Nephron progenitor cell (in vitro differentiated cells): ENCODE measurements at regions not wholly inside any gene's neighbourhood (a gene's known extent, or its start where the extent isn't known, plus 50 kb on each side); places are given as distances from the start of the nearest gene placed in this dataset.

ENCODE experiments used
- DNase-seq: peaks from one replicate; pipeline ENCODE4 v3.0.0; 2021
- H3K27ac Mint-ChIP-seq: 2 replicates; pipeline ENCODE4 v1.8.0; 2021; ENCODE audit warnings: mild to moderate bottlenecking, moderate library complexity, mixed read lengths
- H3K27me3 Mint-ChIP-seq: 2 replicates; pipeline ENCODE4 v1.8.0; 2021; ENCODE audit warnings: mild to moderate bottlenecking, low read depth, mixed read lengths; ENCODE audit not compliant: poor library complexity
- H3K36me3 Mint-ChIP-seq: 2 replicates; pipeline ENCODE4 v1.8.0; 2021; ENCODE audit warnings: low read depth, mixed read lengths
- H3K4me1 Mint-ChIP-seq: 2 replicates; pipeline ENCODE4 v1.8.0; 2021; ENCODE audit warnings: mixed read lengths
- H3K4me3 Mint-ChIP-seq: 2 replicates; pipeline ENCODE4 v1.8.0; 2021; ENCODE audit warnings: mild to moderate bottlenecking, moderate library complexity, mixed read lengths
- H3K9me3 Mint-ChIP-seq: 2 replicates; pipeline ENCODE4 v1.8.0; 2021; ENCODE audit warnings: mild to moderate bottlenecking, moderate library complexity, mixed read lengths
- CTCF ChIP-seq: fragments of 200-600 bp; sonication (generic); IDR thresholded peaks from 2 replicates; pipeline ENCODE4 v1.5.0; 2021; ENCODE audit warnings: antibody characterized with exemption

- Mint-ChIP-seq H3K27ac (no peak overlapping the region), H3K4me3 (no peak overlapping the region), H3K36me3 (no peaks in the 10 kb centered on the region), H3K9me3 (peaks cover 24% of the 10 kb centered on the region), H3K27me3 (peaks cover 3% of the 10 kb centered on the region), H3K4me1 (no peaks in the 10 kb centered on the region)
- no peak for TF ChIP-seq CTCF
- no peak for DNase-seq
Measured at GRCh38 chr2:49801898-49802450, 647.7 kb upstream of the FSHR start.

- no peak for TF ChIP-seq CTCF
- DNase-seq, result no peak
- Mint-ChIP-seq H3K27ac (no peak overlapping the region), H3K36me3 (no peaks in the 10 kb centered on the region), H3K4me3 (no peak overlapping the region), H3K4me1 (no peaks in the 10 kb centered on the region), H3K9me3 (peaks cover 24% of the 10 kb centered on the region), H3K27me3 (peaks cover 3% of the 10 kb centered on the region)
Measured at GRCh38 chr2:49798570-49798969, 644.3 kb upstream of the FSHR start.

GRCh38 chr2:49796266-49796665 lies 642.0 kb upstream of the FSHR start:
- TF ChIP-seq CTCF, result no peak
- Mint-ChIP-seq H3K4me3 (no peak overlapping the region), H3K36me3 (no peaks in the 10 kb centered on the region), H3K4me1 (no peaks in the 10 kb centered on the region), H3K9me3 (peaks cover 7% of the 10 kb centered on the region), H3K27ac (no peak overlapping the region), H3K27me3 (no peaks in the 10 kb centered on the region)
- DNase-seq, result no peak

GRCh38 chr2:49794396-49794795 lies 640.1 kb upstream of the FSHR start:
- H3K4me3 Mint-ChIP-seq, result no peak overlapping the region
- H3K9me3 Mint-ChIP-seq, result no peaks in the 10 kb centered on the region
- TF ChIP-seq CTCF, result no peak
- no peaks in the 10 kb centered on the region for H3K36me3 Mint-ChIP-seq
- no peaks in the 10 kb centered on the region for H3K27me3 Mint-ChIP-seq
- H3K27ac Mint-ChIP-seq, result no peak overlapping the region
- DNase-seq, result no peak
- H3K4me1 Mint-ChIP-seq, result no peaks in the 10 kb centered on the region

- Mint-ChIP-seq H3K27me3 (no peaks in the 10 kb centered on the region), H3K4me3 (no peak overlapping the region), H3K4me1 (no peaks in the 10 kb centered on the region), H3K9me3 (no peaks in the 10 kb centered on the region), H3K36me3 (no peaks in the 10 kb centered on the region), H3K27ac (no peak overlapping the region)
- TF ChIP-seq CTCF, result no peak
- no peak for DNase-seq
Measured at GRCh38 chr2:49788300-49788699, 634.0 kb upstream of the FSHR start.

GRCh38 chr2:49780949-49781348 lies 626.6 kb upstream of the FSHR start:
- Mint-ChIP-seq H3K27ac (no peak overlapping the region), H3K27me3 (no peaks in the 10 kb centered on the region)

More at GRCh38 chr2:49780949-49781348, 626.6 kb upstream of the FSHR start:
- DNase-seq, result no peak
- H3K9me3 Mint-ChIP-seq, result no peaks in the 10 kb centered on the region
- no peak overlapping the region for H3K4me3 Mint-ChIP-seq
- H3K36me3 Mint-ChIP-seq, result no peaks in the 10 kb centered on the region
- no peak for TF ChIP-seq CTCF
- H3K4me1 Mint-ChIP-seq, result no peaks in the 10 kb centered on the region
